ENCODE measurements at regions not wholly inside any gene's neighbourhood (a gene's known extent, or its start where the extent isn't known, plus 50 kb on each side); places are given as distances from the start of the nearest gene placed in this dataset.
"Not testable (repeated sequence)": the region's sequence is repeated elsewhere in the genome, so short reads cannot be mapped to it uniquely, and the experiment has no call there.

GRCh38 chr13:28607187-28607955, 51.6 kb upstream of the POMP start:
- no peak for DNase-seq (ENCODE audit: low spot score)

DNA sequence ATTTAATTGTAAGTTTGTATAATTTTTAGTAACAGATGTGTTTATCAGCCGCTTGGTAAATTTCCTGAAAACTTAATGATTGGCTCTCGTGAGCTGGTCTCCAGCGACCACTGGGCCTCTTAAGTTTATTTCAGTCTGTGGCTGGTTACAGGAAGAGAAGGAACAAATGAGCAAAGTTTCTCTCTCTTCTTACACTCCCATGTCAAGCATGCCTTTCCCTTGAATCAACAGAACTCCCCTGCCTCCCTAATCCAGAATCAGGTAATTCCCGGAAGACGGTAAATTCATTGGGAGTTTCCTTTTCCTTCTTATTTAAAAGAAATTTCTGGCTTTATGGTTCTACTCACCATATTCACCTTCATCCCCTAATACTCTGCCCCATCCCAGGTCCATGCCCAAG, 52.5 kb upstream of the POMP start:
- DNase-seq (ENCODE audit: low spot score): no peak

DNA sequence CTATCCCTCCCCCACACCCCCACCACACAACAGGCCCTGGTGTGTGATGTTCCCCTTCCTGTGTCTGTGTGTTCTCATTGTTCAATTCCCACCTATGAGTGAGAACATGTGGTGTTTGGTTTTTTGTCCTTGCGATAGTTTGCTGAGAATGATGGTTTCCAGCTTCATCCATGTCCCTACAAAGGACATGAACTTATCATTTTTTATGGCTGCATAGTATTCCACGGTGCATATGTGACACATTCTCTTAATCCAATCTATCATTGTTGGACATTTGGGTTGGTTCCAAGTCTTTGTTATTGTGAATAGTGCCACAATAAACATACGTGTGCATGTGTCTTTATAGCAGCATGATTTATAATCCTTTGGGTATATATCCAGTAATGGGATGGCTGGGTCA, 53.8 kb upstream of the POMP start:
- not testable (repeated sequence) for DNase-seq (ENCODE audit: low spot score)

DNA sequence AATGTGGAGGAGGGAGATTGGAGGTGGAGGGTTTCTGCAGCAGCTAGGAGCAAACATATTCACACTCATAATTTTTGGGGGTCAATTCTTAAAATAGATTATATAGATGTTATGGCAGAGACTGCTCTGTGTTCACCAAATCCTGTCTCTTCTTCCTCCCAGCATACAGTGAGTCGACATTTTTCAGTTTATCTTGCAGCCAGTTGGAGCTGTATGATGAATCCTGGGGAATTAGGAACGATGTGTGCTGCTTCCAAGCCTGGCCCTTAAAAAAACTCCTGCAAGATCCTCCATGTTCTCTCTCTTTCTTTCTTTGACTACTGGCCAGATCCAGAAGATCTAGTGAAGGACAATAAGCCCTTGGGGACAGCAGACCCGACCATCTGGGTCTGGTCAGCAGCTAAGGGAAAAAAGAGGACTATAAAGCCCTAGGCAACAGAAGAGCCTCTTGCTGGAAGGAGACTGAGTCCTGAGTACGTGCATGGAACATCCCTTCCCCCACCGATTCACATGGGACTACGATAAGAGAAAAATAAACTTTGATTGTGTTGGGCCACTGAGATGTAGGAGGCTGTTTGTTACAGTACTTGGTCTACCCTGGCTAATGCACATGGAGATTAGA, 55.8 kb upstream of the POMP start:
- peak; percentile 86 for DNase-seq (ENCODE audit: low spot score)

DNA sequence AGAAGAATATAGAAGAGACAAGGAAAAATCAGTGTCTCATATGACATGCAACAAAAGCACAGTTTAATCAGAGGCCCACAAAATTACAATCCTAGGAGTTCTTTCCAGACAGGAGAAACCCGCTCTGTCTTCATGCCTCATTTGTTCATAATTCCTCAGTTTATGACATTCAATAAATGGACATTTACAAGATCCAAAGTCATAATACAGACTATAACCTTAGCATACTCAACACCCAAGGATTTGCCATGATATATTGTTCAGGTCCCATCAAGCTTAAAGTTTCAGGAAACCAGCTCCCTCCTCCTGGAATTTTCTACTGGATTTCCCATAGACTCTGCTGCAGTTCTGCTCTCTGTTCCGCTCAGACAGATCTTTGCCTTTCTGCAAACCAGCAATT, 56.4 kb upstream of the POMP start:
- DNase-seq (ENCODE audit: low spot score): peak; percentile 71

- no peak for DNase-seq (ENCODE audit: low spot score)
Measured at GRCh38 chr13:28601581-28601980, 57.3 kb upstream of the POMP start.

GRCh38 chr13:28597641-28598040, 61.3 kb upstream of the POMP start:
- DNase-seq (ENCODE audit: low spot score): peak; percentile 65

DNA sequence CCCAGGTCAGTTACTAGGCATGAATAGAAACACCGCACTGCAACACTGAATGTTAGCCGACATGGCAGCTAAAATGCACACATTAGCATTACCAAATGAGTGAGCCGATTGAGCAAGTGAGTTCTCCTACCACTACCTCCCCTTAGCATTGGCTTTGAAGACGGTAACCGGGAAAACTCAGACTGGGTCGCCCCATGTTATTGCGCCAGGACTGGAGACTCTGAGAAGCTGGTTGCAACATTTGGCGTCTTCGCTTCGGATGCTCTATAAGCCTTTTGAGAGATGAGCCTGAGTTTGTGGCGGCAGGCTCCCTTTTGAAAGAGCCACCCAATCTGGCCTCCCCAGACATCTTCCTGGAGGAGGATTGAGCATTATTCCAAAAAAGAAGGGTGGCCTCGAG, 68.5 kb upstream of the POMP start:
- DNase-seq (ENCODE audit: low spot score): no peak

GRCh38 chr13:28588296-28588695, 70.6 kb upstream of the POMP start:
- no peak for DNase-seq (ENCODE audit: low spot score)

- no peak for DNase-seq (ENCODE audit: low spot score)
Measured at GRCh38 chr13:28587174-28587540, 71.8 kb upstream of the POMP start.

- DNase-seq (ENCODE audit: low spot score): no peak
Measured at GRCh38 chr13:28586439-28587173, 72.3 kb upstream of the POMP start.

GRCh38 chr13:28585561-28585960, 73.4 kb upstream of the POMP start:
- DNase-seq (ENCODE audit: low spot score): peak; percentile 43

DNA sequence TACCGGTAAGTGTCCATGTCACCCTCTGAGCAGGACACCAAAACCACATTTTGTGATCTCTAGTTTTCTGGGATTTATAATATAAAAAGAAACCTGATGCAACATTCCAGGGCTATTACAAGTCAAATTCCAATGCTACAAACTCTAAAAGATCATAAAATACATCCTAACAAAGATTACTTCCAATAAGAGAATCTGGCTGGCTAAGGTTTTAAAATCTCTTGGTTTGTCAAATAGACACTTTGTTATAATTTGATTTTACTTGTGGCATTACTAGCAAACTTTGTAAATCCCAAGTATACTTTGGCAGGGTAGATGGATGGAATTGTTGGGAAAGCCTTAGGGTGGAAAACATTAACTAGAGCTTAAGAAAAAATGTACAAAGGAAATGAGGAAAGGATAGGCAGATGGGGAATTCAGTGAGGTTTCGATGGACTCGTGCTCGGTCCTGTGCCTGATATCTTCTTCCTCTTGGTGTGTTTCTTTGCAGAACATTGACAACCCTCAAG, 74.0 kb upstream of the POMP start:
- DNase-seq (ENCODE audit: low spot score): peak; percentile 49

- DNase-seq (ENCODE audit: low spot score): peak; percentile 47
Measured at GRCh38 chr13:28583651-28584091, 75.3 kb upstream of the POMP start.

DNA sequence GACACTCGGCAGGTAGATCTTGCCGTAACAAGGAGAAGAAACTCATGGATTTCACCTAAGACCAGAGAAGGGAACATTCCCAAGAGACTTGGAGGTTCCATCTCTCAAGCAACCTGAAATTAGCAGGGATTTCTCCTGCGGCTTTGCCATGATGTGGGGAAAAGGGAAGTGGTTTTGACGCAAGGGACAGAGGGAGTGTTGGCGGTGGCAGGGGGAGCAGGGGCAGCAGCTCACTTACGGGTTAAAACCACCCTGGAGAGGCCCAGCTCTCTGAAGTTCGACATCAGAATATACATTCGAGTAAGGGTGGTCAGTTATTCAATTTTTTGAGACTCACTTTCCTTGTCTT, 76.1 kb upstream of the POMP start:
- no peak for DNase-seq (ENCODE audit: low spot score)

- no peak for DNase-seq (ENCODE audit: low spot score)
Measured at GRCh38 chr13:28582225-28582891, 76.6 kb upstream of the POMP start.

DNA sequence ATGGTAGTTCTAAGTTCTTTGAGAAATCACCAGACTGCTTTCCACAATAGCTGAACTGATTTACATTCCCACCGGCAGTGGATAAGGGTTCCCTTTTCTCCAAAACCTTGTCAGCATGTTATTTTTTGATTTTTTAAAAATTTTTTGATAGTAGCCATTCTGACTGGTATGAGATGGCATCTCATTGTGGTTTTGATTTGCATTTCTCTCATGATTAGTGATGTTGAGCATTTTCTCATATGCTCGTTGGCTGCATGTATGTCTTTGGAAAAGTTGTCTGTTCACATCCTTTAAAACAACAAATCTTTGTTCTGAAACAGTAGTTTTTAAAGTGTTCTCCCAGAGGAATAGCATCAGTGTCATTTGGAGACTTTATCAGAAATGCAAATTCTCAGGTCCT, 77.5 kb upstream of the POMP start:
- no peak for DNase-seq (ENCODE audit: low spot score)

DNA sequence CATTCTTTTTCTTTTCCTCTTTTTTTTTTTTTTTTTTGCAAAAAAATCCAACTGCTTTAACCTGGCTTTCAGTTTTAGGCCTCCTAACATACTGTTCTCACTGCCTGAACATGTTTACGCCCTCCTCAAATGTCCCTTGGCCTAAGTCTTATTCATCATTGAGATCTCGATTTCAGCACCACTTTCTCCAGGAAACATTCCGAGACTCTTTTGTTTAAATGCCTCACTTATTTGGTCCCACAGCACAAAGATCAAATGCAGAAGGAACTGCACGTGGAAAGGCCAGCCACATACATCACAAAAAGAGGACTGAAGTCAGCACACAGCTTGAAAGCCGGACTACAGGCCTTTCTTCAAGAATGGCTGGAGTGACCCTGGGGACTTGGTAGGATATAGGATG, 79.2 kb upstream of the POMP start:
- no peak for DNase-seq (ENCODE audit: low spot score)

DNA sequence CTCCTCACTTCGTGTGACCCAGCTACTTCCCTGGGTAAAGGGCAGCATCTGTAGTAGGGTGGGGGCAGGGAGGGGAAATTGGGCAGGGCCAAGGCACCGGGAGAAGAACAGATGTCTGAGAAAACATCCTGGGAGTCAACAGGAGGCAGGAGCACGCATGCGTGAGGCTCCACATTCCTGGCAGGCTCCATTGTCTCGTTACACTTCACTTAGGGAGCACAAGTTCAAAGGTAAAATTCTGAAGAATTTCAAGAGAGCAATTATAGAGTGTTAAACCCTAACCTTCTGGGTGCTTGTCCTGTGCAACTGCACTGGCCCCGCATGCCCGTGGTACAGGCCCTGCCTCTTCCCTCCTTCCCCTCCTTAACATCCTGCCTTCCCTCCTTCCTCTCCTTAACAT, 79.6 kb upstream of the POMP start:
- no peak for DNase-seq (ENCODE audit: low spot score)

GRCh38 chr13:28576067-28576466, 81.1 kb upstream of the FLT1 start:
- no peak for DNase-seq (ENCODE audit: low spot score)

GRCh38 chr13:28575200-28575599, 80.3 kb upstream of the FLT1 start:
- DNase-seq (ENCODE audit: low spot score): no peak

DNA sequence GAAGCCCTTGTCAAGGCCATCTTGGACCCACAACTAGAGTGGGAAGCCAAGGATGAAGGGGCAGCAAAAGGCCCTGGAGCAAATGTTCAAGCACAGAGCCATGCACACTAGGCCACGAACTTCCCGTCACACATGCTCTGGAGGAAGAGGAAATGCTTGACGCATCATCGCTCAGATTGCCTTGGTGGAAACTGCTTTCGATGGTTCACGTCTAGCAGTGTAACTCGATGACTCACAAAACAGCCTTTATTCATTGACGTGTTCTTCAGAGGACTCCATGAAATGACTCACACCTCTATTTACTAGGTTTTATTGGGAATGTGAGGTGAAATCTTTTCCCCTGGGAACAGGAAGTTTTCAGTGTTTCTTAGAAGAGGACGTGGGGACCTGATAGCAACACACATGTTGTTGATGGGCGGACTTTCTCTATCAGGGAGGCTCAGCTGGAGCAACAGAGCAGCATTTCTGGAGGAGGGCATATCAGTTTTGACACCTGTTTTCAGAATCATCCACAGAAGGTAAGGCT, 79.8 kb upstream of the FLT1 start:
- DNase-seq (ENCODE audit: low spot score): no peak

Data from umbilical cord (tissue), 1 donor.